ENCODE measurements at regions not wholly inside any gene's neighbourhood (a gene's known extent, or its start where the extent isn't known, plus 50 kb on each side); places are given as distances from the start of the nearest gene placed in this dataset.
A peak's percentile ranks its signal among the peaks of the same experiment; 100 is the strongest.

- H3K9me3 Mint-ChIP-seq: no peaks in the 10 kb centered on the region
- no peak overlapping the region for H3K4me3 Mint-ChIP-seq
- H3K27me3 Mint-ChIP-seq (ENCODE audit: insufficient read depth): 0 out of 2 replicates have a peak, but pooled peaks cover 2% of the 10 kb centered on the region
- no peaks in the 10 kb centered on the region for H3K36me3 Mint-ChIP-seq (ENCODE audit: low read depth)
- peak; percentile 71 for DNase-seq
- TF ChIP-seq CTCF (IDR thresholded peaks at IDR 0.05): no peak
- H3K4me1 Mint-ChIP-seq (ENCODE audit: low read depth): peaks cover 39% of the 10 kb centered on the region
- H3K27ac Mint-ChIP-seq: peak overlapping the region; percentile 16; the same call in 1 of the 2 replicates
Measured at GRCh38 chr1:81660286-81660685, 140.4 kb upstream of the ADGRL2 start.

- peaks cover 1% of the 10 kb centered on the region; the same call in 1 of the 2 replicates for H3K4me1 Mint-ChIP-seq (ENCODE audit: low read depth)
- H3K36me3 Mint-ChIP-seq (ENCODE audit: low read depth): no peaks in the 10 kb centered on the region
- H3K27me3 Mint-ChIP-seq (ENCODE audit: insufficient read depth): peaks cover 13% of the 10 kb centered on the region
- no peak overlapping the region for H3K4me3 Mint-ChIP-seq
- H3K9me3 Mint-ChIP-seq: no peaks in the 10 kb centered on the region
- H3K27ac Mint-ChIP-seq: no peak overlapping the region
- no peak for TF ChIP-seq CTCF (IDR thresholded peaks at IDR 0.05)
- no peak for DNase-seq
Measured at GRCh38 chr1:81654657-81655056, 146.1 kb upstream of the ADGRL2 start.

- Mint-ChIP-seq H3K27ac (no peak overlapping the region), H3K36me3 (ENCODE audit: low read depth) (no peaks in the 10 kb centered on the region), H3K4me1 (ENCODE audit: low read depth) (no peaks in the 10 kb centered on the region), H3K27me3 (ENCODE audit: insufficient read depth) (peaks cover 13% of the 10 kb centered on the region), H3K9me3 (no peaks in the 10 kb centered on the region), H3K4me3 (no peak overlapping the region)
- DNase-seq: no peak
- TF ChIP-seq CTCF (IDR thresholded peaks at IDR 0.05): no peak
Measured at GRCh38 chr1:81654147-81654546, 146.6 kb upstream of the ADGRL2 start.

GRCh38 chr1:81650776-81651175 lies 150.0 kb upstream of the ADGRL2 start:
- no peak overlapping the region for H3K27ac Mint-ChIP-seq
- no peaks in the 10 kb centered on the region for H3K36me3 Mint-ChIP-seq (ENCODE audit: low read depth)
- peaks cover 13% of the 10 kb centered on the region for H3K27me3 Mint-ChIP-seq (ENCODE audit: insufficient read depth)
- no peak overlapping the region for H3K4me3 Mint-ChIP-seq
- no peaks in the 10 kb centered on the region for H3K9me3 Mint-ChIP-seq
- H3K4me1 Mint-ChIP-seq (ENCODE audit: low read depth): no peaks in the 10 kb centered on the region
- no peak for TF ChIP-seq CTCF (IDR thresholded peaks at IDR 0.05)
- no peak for DNase-seq

- DNase-seq: no peak
- Mint-ChIP-seq H3K4me3 (no peak overlapping the region), H3K36me3 (ENCODE audit: low read depth) (no peaks in the 10 kb centered on the region), H3K27ac (no peak overlapping the region), H3K4me1 (ENCODE audit: low read depth) (no peaks in the 10 kb centered on the region), H3K27me3 (ENCODE audit: insufficient read depth) (peaks cover 4% of the 10 kb centered on the region; the same call in 1 of the 2 replicates), H3K9me3 (no peaks in the 10 kb centered on the region; the same call in 1 of the 2 replicates)
- TF ChIP-seq CTCF (IDR thresholded peaks at IDR 0.05): no peak
Measured at GRCh38 chr1:81635816-81636215, 164.9 kb upstream of the ADGRL2 start.

GRCh38 chr1:81634294-81634693 lies 166.4 kb upstream of the ADGRL2 start:
- no peaks in the 10 kb centered on the region for H3K36me3 Mint-ChIP-seq (ENCODE audit: low read depth)
- no peak for TF ChIP-seq CTCF (IDR thresholded peaks at IDR 0.05)
- no peak overlapping the region for H3K27ac Mint-ChIP-seq
- no peaks in the 10 kb centered on the region for H3K4me1 Mint-ChIP-seq (ENCODE audit: low read depth)
- DNase-seq: no peak
- no peaks in the 10 kb centered on the region; the same call in 1 of the 2 replicates for H3K9me3 Mint-ChIP-seq
- no peak overlapping the region for H3K4me3 Mint-ChIP-seq
- H3K27me3 Mint-ChIP-seq (ENCODE audit: insufficient read depth): peaks cover 4% of the 10 kb centered on the region; the same call in 1 of the 2 replicates

Data from HFFc6 (cell line).